ENCODE measurements at regions not wholly inside any gene's neighbourhood (a gene's known extent, or its start where the extent isn't known, plus 50 kb on each side); places are given as distances from the start of the nearest gene placed in this dataset.
"Not testable (repeated sequence)": the region's sequence is repeated elsewhere in the genome, so short reads cannot be mapped to it uniquely, and the experiment has no call there.

- no peak for DNase-seq
These were observed 619.3 kb downstream of the SI start for GRCh38 chr3:164458986-164459385.

GRCh38 chr3:164453714-164454113 is 624.6 kb downstream of the SI start:
- no peak for DNase-seq

- DNase-seq, result no peak
These were observed 625.6 kb downstream of the SI start for GRCh38 chr3:164452707-164453106.

GRCh38 chr3:164451072-164451910 is 627.0 kb downstream of the SI start:
- DNase-seq, result no peak

- DNase-seq, result no peak
These were observed 627.9 kb downstream of the SI start for GRCh38 chr3:164450276-164450905.

- DNase-seq, result no peak
These were observed 659.1 kb downstream of the SI start for GRCh38 chr3:164419220-164419619.

GRCh38 chr3:164418414-164418813 is 659.9 kb downstream of the SI start:
- peak; percentile 97 for DNase-seq

- no peak for DNase-seq
These were observed 660.3 kb downstream of the SI start for GRCh38 chr3:164417955-164418354.

GRCh38 chr3:164416491-164417222 is 661.6 kb downstream of the SI start:
- DNase-seq, result no peak

GRCh38 chr3:164408326-164408725 is 670.0 kb downstream of the SI start:
- DNase-seq, result no peak

- DNase-seq, result no peak
These were observed 671.2 kb downstream of the SI start for GRCh38 chr3:164407111-164407510.

- DNase-seq, result no peak
These were observed 672.0 kb downstream of the SI start for GRCh38 chr3:164406281-164406680.

- no peak for DNase-seq
These were observed 676.4 kb downstream of the SI start for GRCh38 chr3:164401923-164402322.

GRCh38 chr3:164401440-164401839 is 676.9 kb downstream of the SI start:
- not testable (repeated sequence) for DNase-seq

- DNase-seq, result no peak
These were observed 680.8 kb downstream of the SI start for GRCh38 chr3:164397462-164397861.

GRCh38 chr3:164393171-164393570 is 685.1 kb downstream of the SI start:
- DNase-seq, result no peak

- no peak for DNase-seq
These were observed 688.2 kb downstream of the SI start for GRCh38 chr3:164390046-164390445.

GRCh38 chr3:164387236-164387635 is 691.1 kb downstream of the SI start:
- DNase-seq, result no peak

- no peak for DNase-seq
These were observed 698.1 kb downstream of the SI start for GRCh38 chr3:164380156-164380555.

- DNase-seq, result no peak
These were observed 700.8 kb downstream of the SI start for GRCh38 chr3:164377466-164377865.

- no peak for DNase-seq
These were observed 702.3 kb downstream of the SI start for GRCh38 chr3:164375995-164376394.

GRCh38 chr3:164375538-164375937 is 702.8 kb downstream of the SI start:
- DNase-seq, result no peak

GRCh38 chr3:164371681-164372080 is 706.6 kb downstream of the SI start:
- DNase-seq, result no peak

GRCh38 chr3:164370970-164371369 is 707.3 kb downstream of the SI start:
- no peak for DNase-seq

Measured in DMS153 (cell line).